OCI-M1 (cell line): ENCODE measurements at regions not wholly inside any gene's neighbourhood (a gene's known extent, or its start where the extent isn't known, plus 50 kb on each side); places are given as distances from the start of the nearest gene placed in this dataset.
"Not testable (repeated sequence)": the region's sequence is repeated elsewhere in the genome, so short reads cannot be mapped to it uniquely, and the experiment has no call there.

Experiments
- DNase-seq: peaks from one replicate; lab custom pipeline; 2025; lab: John Stamatoyannopoulos, UW

GRCh38 chr4:117014236-117014635 lies 71.1 kb downstream of the TRAM1L1 start:
- no peak for DNase-seq

GRCh38 chr4:117010671-117011070 lies 74.7 kb downstream of the TRAM1L1 start:
- DNase-seq = no peak

- no peak for DNase-seq
These were observed 84.3 kb downstream of the TRAM1L1 start for GRCh38 chr4:117001077-117001476.

GRCh38 chr4:116982656-116983055 lies 102.7 kb downstream of the TRAM1L1 start:
- DNase-seq = no peak

GRCh38 chr4:116980436-116980835 lies 104.9 kb downstream of the TRAM1L1 start:
- not testable (repeated sequence) for DNase-seq

- DNase-seq = no peak
These were observed 126.3 kb downstream of the TRAM1L1 start for GRCh38 chr4:116959045-116959444.

- no peak for DNase-seq
These were observed 131.4 kb downstream of the TRAM1L1 start for GRCh38 chr4:116953947-116954346.

GRCh38 chr4:116952530-116953136 lies 132.7 kb downstream of the TRAM1L1 start:
- DNase-seq = no peak

- DNase-seq = no peak
These were observed 135.5 kb downstream of the TRAM1L1 start for GRCh38 chr4:116949856-116950255.

- no peak for DNase-seq
These were observed 143.1 kb downstream of the TRAM1L1 start for GRCh38 chr4:116942315-116942714.

- DNase-seq = no peak
These were observed 155.0 kb downstream of the TRAM1L1 start for GRCh38 chr4:116930329-116930728.

- DNase-seq = no peak
These were observed 158.6 kb downstream of the TRAM1L1 start for GRCh38 chr4:116926631-116927295.

- DNase-seq = no peak
These were observed 159.4 kb downstream of the TRAM1L1 start for GRCh38 chr4:116925900-116926457.

GRCh38 chr4:116923389-116923788 lies 162.0 kb downstream of the TRAM1L1 start:
- no peak for DNase-seq

GRCh38 chr4:116913451-116913850 lies 171.9 kb downstream of the TRAM1L1 start:
- DNase-seq = no peak

GRCh38 chr4:116906758-116907157 lies 178.6 kb downstream of the TRAM1L1 start:
- no peak for DNase-seq

GRCh38 chr4:116899561-116899960 lies 185.8 kb downstream of the TRAM1L1 start:
- DNase-seq = no peak

- DNase-seq = no peak
These were observed 199.8 kb downstream of the TRAM1L1 start for GRCh38 chr4:116885579-116885978.

GRCh38 chr4:116882503-116882902 lies 202.9 kb downstream of the TRAM1L1 start:
- no peak for DNase-seq

GRCh38 chr4:116881077-116881476 lies 204.3 kb downstream of the TRAM1L1 start:
- DNase-seq = no peak

GRCh38 chr4:116880625-116881024 lies 204.8 kb downstream of the TRAM1L1 start:
- DNase-seq = peak; percentile 66

GRCh38 chr4:116878280-116878679 lies 207.1 kb downstream of the TRAM1L1 start:
- DNase-seq = peak; percentile 38

GRCh38 chr4:116877069-116877468 lies 208.3 kb downstream of the TRAM1L1 start:
- no peak for DNase-seq

- no peak for DNase-seq
These were observed 212.4 kb downstream of the TRAM1L1 start for GRCh38 chr4:116872941-116873340.
